HCT116 (cell line): ENCODE measurements at regions not wholly inside any gene's neighbourhood (a gene's known extent, or its start where the extent isn't known, plus 50 kb on each side); places are given as distances from the start of the nearest gene placed in this dataset.

Experiments used
- ATAC-seq: fragments of 200-7000 bp; cut with Tn5 transposase; 2 replicates; pipeline ENCODE4 v1.9.1; 2020; ENCODE audit warnings: mild to moderate bottlenecking, moderate library complexity
- BruUV-seq: library from RNA; stranded (reverse); fragments of 400-500 nt; replicated peaks from 2 replicates; lab custom pipeline; 2021; lab: Mats Ljungman, UMichigan
- CTCF ChIA-PET: fragments of 300-600 bp; sonication (Branson Sonifier 250); formaldehyde crosslinking; loops from one replicate; lab custom pipeline; 2021; ENCODE audit warnings: antibody characterized with exemption; lab: Charles Lee
- POLR2A ChIA-PET: fragments of 300-600, 350-600 bp; sonication (Branson Sonifier 250); formaldehyde crosslinking; loops from one replicate; lab custom pipeline; 2021; ENCODE audit warnings: antibody characterized with exemption; lab: Charles Lee
- RAD21 ChIA-PET, 2 experiments: fragments of 300-600 bp; sonication (Branson Sonifier 250); formaldehyde crosslinking; loops; one replicate each; lab custom pipeline; 2023; ENCODE audit warnings: low total read pairs in 2 of 2; ENCODE audit not compliant: uncharacterized antibody in 2 of 2, unreplicated experiment in 2 of 2, low non-redundant PET in 1 of 2; lab: Charles Lee
- DNase-seq: peaks from one replicate; pipeline ENCODE4 v3.0.0-alpha.2; 2010; ENCODE audit warnings: low read depth, low spot score
- H2AFZ ChIP-seq: fragments of 200-600 bp; shearing (Covaris generic), sonication (generic); 2 replicates; pipeline ENCODE4 v1.6.1; 2017; ENCODE audit warnings: low read depth, mixed run types, mixed read lengths, antibody characterized with exemption, low read length; ENCODE audit not compliant: poor library complexity, severe bottlenecking
- H3K27ac ChIP-seq: 2 replicates; pipeline ENCODE4 v1.5.1; 2012; ENCODE audit warnings: low read depth, low read length
- H3K27me3 ChIP-seq: fragments of 200-600 bp; sonication (generic); 2 replicates; pipeline ENCODE4 v1.6.1; 2016; ENCODE audit warnings: mixed run types, low read length, mixed read lengths; ENCODE audit not compliant: insufficient read depth
- H3K36me3 ChIP-seq, 2 experiments: fragments of 200-500 bp in 1 of 2; fragments of 200-600 bp in 1 of 2; sonication (Bioruptor generic) in 1 of 2; sonication (generic) in 1 of 2; 2 replicates each; pipeline versions ENCODE4 v1.5.1 to v1.6.1; 2014 to 2016; ENCODE audit warnings: low read length in 2 of 2, inconsistent platforms in 1 of 2, mixed read lengths in 1 of 2, mixed run types in 1 of 2; ENCODE audit not compliant: insufficient read depth in 2 of 2, control insufficient read depth in 1 of 2
- H3K4me1 ChIP-seq, 2 experiments: fragments of 200-600 bp in 1 of 2; sonication (generic) in 1 of 2; 2 replicates each; pipeline versions ENCODE4 v1.5.1 to v1.6.1; 2012 to 2017; ENCODE audit warnings: low read length in 2 of 2, inconsistent platforms in 1 of 2, mild to moderate bottlenecking in 1 of 2, mixed read lengths in 1 of 2, mixed run types in 1 of 2, moderate library complexity in 1 of 2; ENCODE audit not compliant: insufficient read depth in 2 of 2, control insufficient read depth in 1 of 2
- H3K4me2 ChIP-seq: fragments of 200-600 bp; sonication (generic); 2 replicates; pipeline ENCODE4 v1.6.1; 2017; ENCODE audit warnings: mixed run types, low read length, mixed read lengths
- H3K4me3 ChIP-seq, 2 experiments: fragments of 200-600 bp in 1 of 2; sonication (generic) in 1 of 2; replicated peaks in 1 of 2; 2 replicates each; pipeline ENCODE4 v1.5.1; 2011 to 2016; ENCODE audit warnings: low read length in 2 of 2, control low read depth in 1 of 2, low read depth in 1 of 2, mild to moderate bottlenecking in 1 of 2, mixed read lengths in 1 of 2, mixed run types in 1 of 2
- H3K79me2 ChIP-seq: fragments of 200-600 bp; sonication (generic); 2 replicates; pipeline ENCODE4 v1.6.1; 2017; ENCODE audit warnings: mild to moderate bottlenecking, mixed run types, low read length, moderate library complexity, mixed read lengths; ENCODE audit not compliant: insufficient read depth
- H3K9ac ChIP-seq: fragments of 200-600 bp; sonication (generic); 2 replicates; pipeline ENCODE4 v1.6.1; 2016; ENCODE audit warnings: low read length, mixed read lengths
- H3K9me2 ChIP-seq: fragments of 200-600 bp; sonication (generic), shearing (Covaris generic); 2 replicates; pipeline ENCODE4 v1.6.1; 2017; ENCODE audit warnings: mixed run types, mild to moderate bottlenecking, moderate library complexity; ENCODE audit not compliant: insufficient read depth
- H3K9me3 ChIP-seq, 2 experiments: fragments of 200-500 bp in 1 of 2; fragments of 200-600 bp in 1 of 2; sonication (Bioruptor generic) in 1 of 2; sonication (generic) in 1 of 2; 2 replicates each; pipeline ENCODE4 v1.6.1; 2014 to 2017; ENCODE audit warnings: low read length in 2 of 2, mixed read lengths in 2 of 2, inconsistent platforms in 1 of 2, low read depth in 1 of 2, mild to moderate bottlenecking in 1 of 2, mixed run types in 1 of 2, moderate library complexity in 1 of 2; ENCODE audit not compliant: control insufficient read depth in 1 of 2, insufficient read depth in 1 of 2
- H4K20me1 ChIP-seq: fragments of 200-600 bp; sonication (generic), shearing (Covaris generic); 2 replicates; pipeline ENCODE4 v1.6.1; 2017; ENCODE audit warnings: mixed run types, mild to moderate bottlenecking, moderate library complexity; ENCODE audit not compliant: insufficient read depth
- CEBPB ChIP-seq: IDR thresholded peaks from 2 replicates; pipeline ENCODE4 v1.6.1; 2012; ENCODE audit warnings: low read depth
- EGR1 ChIP-seq: IDR thresholded peaks from 2 replicates; pipeline ENCODE4 v1.6.1; 2012; ENCODE audit warnings: low read depth
- JUND ChIP-seq: IDR thresholded peaks from 2 replicates; pipeline ENCODE4 v1.6.1; 2012
- POLR2A ChIP-seq: IDR thresholded peaks from 2 replicates; pipeline ENCODE4 v1.7.0; 2011; ENCODE audit warnings: borderline replicate concordance; ENCODE audit not compliant: insufficient read depth, insufficient read length; ENCODE audit errors: extremely low read depth
- RAD21 ChIP-seq: IDR thresholded peaks from 2 replicates; pipeline ENCODE4 v1.6.1; 2012; ENCODE audit warnings: low read depth, mild to moderate bottlenecking
- REST ChIP-seq: IDR thresholded peaks from 2 replicates; pipeline ENCODE4 v1.6.1; 2012; ENCODE audit warnings: low read depth
- SIN3A ChIP-seq: IDR thresholded peaks from 2 replicates; pipeline ENCODE4 v1.6.1; 2012; ENCODE audit warnings: low read depth
- SP1 ChIP-seq: IDR thresholded peaks from 2 replicates; pipeline ENCODE4 v1.6.1; 2012; ENCODE audit warnings: low read depth
- TCF7L2 ChIP-seq: IDR thresholded peaks from 2 replicates; pipeline ENCODE4 v1.7.0; 2011; ENCODE audit warnings: borderline replicate concordance, inconsistent platforms; ENCODE audit not compliant: insufficient read depth, insufficient read length; ENCODE audit errors: extremely low read depth
- ZNF274 ChIP-seq: fragments of 200-500 bp; sonication (Bioruptor generic); IDR thresholded peaks from 2 replicates; pipeline ENCODE4 v1.6.1; 2014; ENCODE audit warnings: mild to moderate bottlenecking, low read depth, low read length, inconsistent platforms
- intact Hi-C: fragments of 100-400 bp; cut with micrococcal nuclease; formaldehyde crosslinking; loops from 2 replicates; pipeline ENCODE4 v1.10.0; 2022
- TF ChIP-seq, protein P1 (sequence below), 3 experiments: fragments of 200-600 bp in 1 of 3; sonication (generic) in 1 of 3; IDR thresholded peaks in 2 of 3; conservative IDR thresholded peaks in 1 of 3; 2 replicates each; pipeline ENCODE4 v1.5.1; 2012 to 2017; ENCODE audit warnings: low read depth in 2 of 3, low read length in 2 of 3, antibody characterized with exemption in 1 of 3, borderline replicate concordance in 1 of 3, control low read depth in 1 of 3, mild to moderate bottlenecking in 1 of 3, mixed read lengths in 1 of 3, mixed run types in 1 of 3, moderate library complexity in 1 of 3; ENCODE audit not compliant: insufficient read depth in 1 of 3

DNA sequence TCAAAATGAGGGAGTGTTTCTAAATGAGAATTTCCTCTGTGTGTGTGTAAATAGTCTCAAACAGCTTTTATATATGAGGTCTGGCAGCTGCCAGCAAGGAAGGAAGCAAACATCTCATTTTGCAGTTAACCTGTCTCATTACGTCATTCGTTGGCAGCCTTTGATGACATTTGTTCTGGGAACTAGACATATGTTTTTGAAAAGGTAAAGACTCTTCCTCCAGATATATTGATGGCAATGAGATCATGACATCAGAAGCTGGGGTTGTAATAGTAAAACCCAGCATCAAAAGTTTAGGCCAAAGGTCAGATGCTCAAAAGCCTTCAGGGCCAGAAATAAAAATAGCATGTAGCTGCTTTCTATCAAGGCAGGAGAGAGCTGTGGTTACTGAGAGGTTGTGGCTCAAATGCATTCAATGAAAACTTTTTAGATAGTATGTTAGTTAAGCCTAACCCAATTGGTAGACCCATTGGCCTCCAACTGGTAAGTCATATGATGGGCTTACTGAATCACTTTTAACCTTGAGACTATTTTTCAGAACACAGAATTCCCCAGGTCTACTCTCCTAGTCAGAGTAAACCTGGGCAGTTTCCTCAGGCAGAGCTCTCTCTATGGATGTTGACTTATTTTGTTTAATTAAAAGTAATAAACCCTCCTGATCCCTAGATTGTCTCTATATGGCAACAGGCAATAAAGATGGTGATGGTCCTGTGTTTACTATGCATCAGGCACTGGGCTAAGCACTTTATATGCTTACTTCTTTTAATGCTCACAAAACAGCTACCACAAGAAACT is 386.5 kb upstream of the CFAP20DC start:
- RAD21 ChIA-PET, result no interaction called here
- H3K27me3 ChIP-seq, result peaks cover 26% of the 10 kb centered on the region
- no peak overlapping the region for H3K9ac ChIP-seq
- no peaks in the 10 kb centered on the region for H3K9me3 ChIP-seq
- no peak overlapping the region for H2AFZ ChIP-seq
- no peaks in the 10 kb centered on the region for H3K4me1 ChIP-seq
- H3K4me2 ChIP-seq, result no peak overlapping the region
- CTCF ChIA-PET, result no interaction called here
- H3K4me3 ChIP-seq, result no peak overlapping the region
- H3K79me2 ChIP-seq, result no peaks in the 10 kb centered on the region
- no peaks in the 10 kb centered on the region for H4K20me1 ChIP-seq
- no peak for DNase-seq
- H3K9me2 ChIP-seq, result no peaks in the 10 kb centered on the region
- POLR2A ChIA-PET, result no interaction called here
- H3K36me3 ChIP-seq, result no peaks in the 10 kb centered on the region
- no peak overlapping the region for H3K27ac ChIP-seq
- ATAC-seq, result no peak
- TF ChIP-seq REST (no peak), TCF7L2 (no peak), SP1 (no peak), RAD21 (no peak), POLR2A (no peak), JUND (no peak), CEBPB (no peak), ZNF274 (no peak), SIN3A (no peak), EGR1 (no peak)
- TF ChIP-seq, protein P1, sequence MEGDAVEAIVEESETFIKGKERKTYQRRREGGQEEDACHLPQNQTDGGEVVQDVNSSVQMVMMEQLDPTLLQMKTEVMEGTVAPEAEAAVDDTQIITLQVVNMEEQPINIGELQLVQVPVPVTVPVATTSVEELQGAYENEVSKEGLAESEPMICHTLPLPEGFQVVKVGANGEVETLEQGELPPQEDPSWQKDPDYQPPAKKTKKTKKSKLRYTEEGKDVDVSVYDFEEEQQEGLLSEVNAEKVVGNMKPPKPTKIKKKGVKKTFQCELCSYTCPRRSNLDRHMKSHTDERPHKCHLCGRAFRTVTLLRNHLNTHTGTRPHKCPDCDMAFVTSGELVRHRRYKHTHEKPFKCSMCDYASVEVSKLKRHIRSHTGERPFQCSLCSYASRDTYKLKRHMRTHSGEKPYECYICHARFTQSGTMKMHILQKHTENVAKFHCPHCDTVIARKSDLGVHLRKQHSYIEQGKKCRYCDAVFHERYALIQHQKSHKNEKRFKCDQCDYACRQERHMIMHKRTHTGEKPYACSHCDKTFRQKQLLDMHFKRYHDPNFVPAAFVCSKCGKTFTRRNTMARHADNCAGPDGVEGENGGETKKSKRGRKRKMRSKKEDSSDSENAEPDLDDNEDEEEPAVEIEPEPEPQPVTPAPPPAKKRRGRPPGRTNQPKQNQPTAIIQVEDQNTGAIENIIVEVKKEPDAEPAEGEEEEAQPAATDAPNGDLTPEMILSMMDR (IDR thresholded peaks at IDR 0.05 in 2 of 3, conservative IDR thresholded peaks at IDR 0.05 in 1 of 3; ENCODE audit: borderline replicate concordance in 1 of 3, insufficient read depth in 1 of 3, low read depth in 2 of 3, low read length in 2 of 3), result no peak
- TF ChIP-seq, all 23 proteins: peak for 0
- intact Hi-C loops, result no loop called here
- BruUV-seq, result no TSS peak
